MM.1S (cell line): ENCODE measurements at regions not wholly inside any gene's neighbourhood (a gene's known extent, or its start where the extent isn't known, plus 50 kb on each side); places are given as distances from the start of the nearest gene placed in this dataset.

ENCODE experiments used
- DNase-seq: peaks from one replicate; pipeline ENCODE4 v3.0.0-alpha.2; 2015
- H2AFZ ChIP-seq: fragments of 300-600 bp; sonication (generic); 2 replicates; pipeline ENCODE4 v1.6.0; 2016; ENCODE audit warnings: antibody characterized with exemption, low read length
- H3F3A ChIP-seq: fragments of 300-600 bp; sonication (generic); 2 replicates; pipeline ENCODE4 v1.6.1; 2016; ENCODE audit warnings: mild to moderate bottlenecking, antibody characterized with exemption, low read length, moderate library complexity, mixed read lengths; ENCODE audit not compliant: insufficient read depth
- H3K27ac ChIP-seq: fragments of 300-600 bp; sonication (generic); 2 replicates; pipeline ENCODE4 v1.5.1; 2016; ENCODE audit warnings: mild to moderate bottlenecking, low read length
- H3K27me3 ChIP-seq: fragments of 300-600 bp; sonication (generic); replicated peaks from 2 replicates; pipeline ENCODE4 v1.6.0; 2016; ENCODE audit warnings: low read length; ENCODE audit not compliant: insufficient read depth
- H3K36me3 ChIP-seq: fragments of 300-600 bp; sonication (generic); replicated peaks from 2 replicates; pipeline ENCODE4 v1.6.1; 2016; ENCODE audit warnings: mild to moderate bottlenecking, low read length, mixed read lengths; ENCODE audit not compliant: insufficient read depth
- H3K4me1 ChIP-seq: fragments of 300-600 bp; sonication (generic); 2 replicates; pipeline ENCODE4 v1.6.1; 2016; ENCODE audit warnings: low read length, mixed read lengths
- H3K4me2 ChIP-seq: fragments of 300-600 bp; sonication (generic); 2 replicates; pipeline ENCODE4 v1.6.0; 2016; ENCODE audit warnings: low read depth, low read length
- H3K4me3 ChIP-seq: fragments of 300-600 bp; sonication (generic); 2 replicates; pipeline ENCODE4 v1.5.1; 2016; ENCODE audit warnings: low read length, mixed read lengths
- H3K79me2 ChIP-seq: fragments of 300-600 bp; sonication (generic); 2 replicates; pipeline ENCODE4 v1.6.1; 2016; ENCODE audit warnings: mixed run types, low read length, mixed read lengths
- H3K9ac ChIP-seq: fragments of 300-600 bp; sonication (generic); 2 replicates; pipeline ENCODE4 v1.6.1; 2016; ENCODE audit warnings: low read length, mixed read lengths
- H3K9me2 ChIP-seq: fragments of 300-600 bp; sonication (generic); replicated peaks from 2 replicates; pipeline ENCODE4 v1.6.1; 2016; ENCODE audit warnings: mild to moderate bottlenecking, low read length, mixed read lengths; ENCODE audit not compliant: insufficient read depth
- H3K9me3 ChIP-seq: fragments of 300-600 bp; sonication (generic); replicated peaks from 2 replicates; pipeline ENCODE4 v1.6.1; 2016; ENCODE audit warnings: mild to moderate bottlenecking, low read length, mixed read lengths; ENCODE audit not compliant: insufficient read depth
- H4K20me1 ChIP-seq: fragments of 300-600 bp; sonication (generic); 2 replicates; pipeline ENCODE4 v1.6.1; 2016; ENCODE audit warnings: mild to moderate bottlenecking, low read length, moderate library complexity, mixed read lengths; ENCODE audit not compliant: insufficient read depth
- CTCF ChIP-seq: fragments of 300-600 bp; sonication (generic); IDR thresholded peaks from 2 replicates; pipeline ENCODE4 v1.5.1; 2016; ENCODE audit warnings: antibody characterized with exemption, low read length, mixed read lengths
- EZH2 ChIP-seq: fragments of 300-600 bp; sonication (generic); optimal IDR thresholded peaks from 2 replicates; pipeline ENCODE3; 2017; ENCODE audit warnings: low read depth, mild to moderate bottlenecking, antibody characterized with exemption, low read length, mixed read lengths
- EZH2phosphoT487 ChIP-seq: fragments of 300-600 bp; sonication (generic); IDR thresholded peaks from 2 replicates; pipeline ENCODE4 v1.6.1; 2018; ENCODE audit warnings: antibody characterized with exemption, low read length

GRCh38 chr3:25885544-25885943 lies 95.7 kb downstream of the OXSM start:
- H3F3A ChIP-seq: no peaks in the 10 kb centered on the region
- H3K9me2 ChIP-seq: no peaks in the 10 kb centered on the region
- no peaks in the 10 kb centered on the region for H4K20me1 ChIP-seq
- H3K36me3 ChIP-seq: no peaks in the 10 kb centered on the region
- H3K9ac ChIP-seq: no peak overlapping the region
- H3K27ac ChIP-seq: no peak overlapping the region
- no peaks in the 10 kb centered on the region for H3K9me3 ChIP-seq
- TF ChIP-seq CTCF (no peak), EZH2 (no peak), EZH2phosphoT487 (no peak)
- no peaks in the 10 kb centered on the region for H3K27me3 ChIP-seq
- no peaks in the 10 kb centered on the region for H3K79me2 ChIP-seq
- H2AFZ ChIP-seq: no peak overlapping the region
- no peak for DNase-seq
- no peak overlapping the region for H3K4me3 ChIP-seq
- H3K4me2 ChIP-seq: no peak overlapping the region
- 0 out of 2 replicates have a peak, but pooled peaks cover 4% of the 10 kb centered on the region for H3K4me1 ChIP-seq

GRCh38 chr3:25887907-25888306 lies 98.0 kb downstream of the OXSM start:
- no peaks in the 10 kb centered on the region for H4K20me1 ChIP-seq

GRCh38 chr3:25888892-25889524 lies 99.1 kb downstream of the OXSM start:
- no peaks in the 10 kb centered on the region for H3F3A ChIP-seq
- no peak overlapping the region for H3K4me2 ChIP-seq
- H2AFZ ChIP-seq: 0 out of 2 replicates have a peak overlapping the region, but pooled peaks have one; percentile 3
- 0 out of 2 replicates have a peak, but pooled peaks cover 4% of the 10 kb centered on the region for H3K4me1 ChIP-seq
- H3K79me2 ChIP-seq: no peaks in the 10 kb centered on the region
- H3K4me3 ChIP-seq: no peak overlapping the region
- H3K36me3 ChIP-seq: no peaks in the 10 kb centered on the region
- TF ChIP-seq CTCF (no peak), EZH2phosphoT487 (no peak), EZH2 (no peak)
- no peaks in the 10 kb centered on the region for H3K9me3 ChIP-seq
- H4K20me1 ChIP-seq: no peaks in the 10 kb centered on the region
- H3K27ac ChIP-seq: no peak overlapping the region
- DNase-seq: peak; percentile 15
- H3K9me2 ChIP-seq: no peaks in the 10 kb centered on the region
- no peaks in the 10 kb centered on the region for H3K27me3 ChIP-seq
- H3K9ac ChIP-seq: no peak overlapping the region

More at GRCh38 chr3:25887907-25888306, 98.0 kb downstream of the OXSM start:
- Histone ChIP-seq H3K4me3 (no peak overlapping the region), H3K4me1 (0 out of 2 replicates have a peak, but pooled peaks cover 4% of the 10 kb centered on the region), H3K27me3 (no peaks in the 10 kb centered on the region), H3K9me3 (no peaks in the 10 kb centered on the region), H3K9me2 (no peaks in the 10 kb centered on the region), H3K27ac (no peak overlapping the region), H3F3A (no peaks in the 10 kb centered on the region), H3K4me2 (no peak overlapping the region), H2AFZ (no peak overlapping the region), H3K36me3 (no peaks in the 10 kb centered on the region), H3K9ac (no peak overlapping the region), H3K79me2 (no peaks in the 10 kb centered on the region)
- no peak for DNase-seq
- no peak for TF ChIP-seq EZH2phosphoT487
- no peak for TF ChIP-seq EZH2
- no peak for TF ChIP-seq CTCF
